ENCODE measurements at regions not wholly inside any gene's neighbourhood (a gene's known extent, or its start where the extent isn't known, plus 50 kb on each side); places are given as distances from the start of the nearest gene placed in this dataset.
A peak's percentile ranks its signal among the peaks of the same experiment; 100 is the strongest.

DNA sequence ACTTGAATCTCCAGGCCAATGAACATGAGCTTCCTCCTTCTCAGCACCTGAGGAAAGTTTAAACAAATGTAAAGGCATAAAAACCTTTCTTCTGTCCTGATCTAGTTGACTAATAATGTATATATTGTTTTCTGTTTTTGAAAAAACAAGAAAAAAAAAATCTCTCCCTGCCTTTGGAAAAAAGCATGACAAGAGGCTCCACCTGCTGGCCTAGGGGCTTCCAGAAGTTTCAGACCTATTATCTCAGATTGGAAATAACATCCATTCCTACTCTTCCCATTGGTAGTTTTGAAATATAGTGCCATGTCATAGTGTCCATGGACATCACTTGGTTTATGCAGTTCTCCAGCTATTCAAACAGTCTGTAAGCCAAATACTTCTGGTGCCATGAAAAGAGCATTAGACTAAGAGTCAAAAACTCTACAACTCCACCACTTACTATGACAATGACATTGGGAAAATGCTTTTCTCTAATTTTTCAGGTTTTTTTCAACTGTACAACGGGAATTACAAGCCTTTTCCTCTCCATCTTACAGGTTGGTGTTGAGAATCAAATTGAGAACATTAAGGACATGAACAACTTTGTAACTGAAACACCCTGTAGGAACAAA, 409.6 kb upstream of the MPDZ start:
- peaks cover 3 to 4% of the 10 kb centered on the region in 2 donors for H3K4me1 ChIP-seq (ENCODE audit: control insufficient read depth in 1 of 2, low read depth in 2 of 2)
- H3K27me3 ChIP-seq (replicated peaks; ENCODE audit: insufficient read depth): no peaks in the 10 kb centered on the region
- H3K27ac ChIP-seq: no peak overlapping the region
- H3K4me3 ChIP-seq: no peak overlapping the region
- DNase-seq (ENCODE audit: low spot score): no peak
- TF ChIP-seq, protein P1, sequence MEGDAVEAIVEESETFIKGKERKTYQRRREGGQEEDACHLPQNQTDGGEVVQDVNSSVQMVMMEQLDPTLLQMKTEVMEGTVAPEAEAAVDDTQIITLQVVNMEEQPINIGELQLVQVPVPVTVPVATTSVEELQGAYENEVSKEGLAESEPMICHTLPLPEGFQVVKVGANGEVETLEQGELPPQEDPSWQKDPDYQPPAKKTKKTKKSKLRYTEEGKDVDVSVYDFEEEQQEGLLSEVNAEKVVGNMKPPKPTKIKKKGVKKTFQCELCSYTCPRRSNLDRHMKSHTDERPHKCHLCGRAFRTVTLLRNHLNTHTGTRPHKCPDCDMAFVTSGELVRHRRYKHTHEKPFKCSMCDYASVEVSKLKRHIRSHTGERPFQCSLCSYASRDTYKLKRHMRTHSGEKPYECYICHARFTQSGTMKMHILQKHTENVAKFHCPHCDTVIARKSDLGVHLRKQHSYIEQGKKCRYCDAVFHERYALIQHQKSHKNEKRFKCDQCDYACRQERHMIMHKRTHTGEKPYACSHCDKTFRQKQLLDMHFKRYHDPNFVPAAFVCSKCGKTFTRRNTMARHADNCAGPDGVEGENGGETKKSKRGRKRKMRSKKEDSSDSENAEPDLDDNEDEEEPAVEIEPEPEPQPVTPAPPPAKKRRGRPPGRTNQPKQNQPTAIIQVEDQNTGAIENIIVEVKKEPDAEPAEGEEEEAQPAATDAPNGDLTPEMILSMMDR (IDR thresholded peaks at IDR 0.05): peak; percentile 33
- H3K9me3 ChIP-seq: no peaks in the 10 kb centered on the region
- no peaks in the 10 kb centered on the region for H3K36me3 ChIP-seq
- ATAC-seq (ENCODE audit: insufficient number of reproducible peaks, low FRiP score, low read depth): no peak

DNA sequence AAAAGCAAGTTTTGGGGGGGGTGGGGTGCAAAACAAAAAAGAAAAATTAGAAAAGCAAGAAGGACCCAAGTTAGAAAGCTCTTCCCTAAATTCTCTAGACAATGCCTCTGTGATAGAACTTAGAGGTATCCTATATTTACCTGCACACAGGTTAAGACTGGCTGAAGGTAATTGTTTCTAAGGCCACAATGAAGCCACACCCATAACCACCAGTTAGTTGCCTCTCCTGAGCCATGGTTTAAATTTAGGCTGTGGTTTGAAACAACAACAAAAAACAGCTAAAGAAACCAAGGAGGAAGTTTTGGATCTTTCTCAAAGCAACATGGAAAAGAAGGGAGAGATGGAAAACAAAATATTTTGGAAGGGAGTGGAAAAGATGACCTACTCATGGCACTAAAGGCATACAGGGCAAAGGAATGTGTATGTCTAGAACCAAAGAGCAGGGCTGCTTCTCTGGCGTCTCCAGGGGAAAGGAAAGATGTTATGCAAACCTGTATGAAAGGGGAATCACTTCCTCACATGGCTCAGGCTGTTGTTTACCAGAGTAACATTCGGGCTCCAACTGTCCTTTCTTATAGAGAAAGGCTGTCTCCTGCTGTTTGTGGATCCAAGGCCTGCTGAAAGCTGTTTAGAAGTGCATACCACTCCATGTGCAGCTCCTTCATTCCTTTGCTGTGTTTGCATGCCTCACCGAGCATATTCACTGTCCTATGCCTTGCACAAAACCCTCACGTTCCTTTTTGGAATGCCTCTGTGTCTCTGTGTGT, 408.9 kb upstream of the MPDZ start:
- Histone ChIP-seq H3K9me3 (no peaks in the 10 kb centered on the region), H3K4me1 (ENCODE audit: control insufficient read depth in 1 of 2, low read depth in 2 of 2) (peaks cover 3 to 4% of the 10 kb centered on the region in 2 donors), H3K27me3 (replicated peaks; ENCODE audit: insufficient read depth) (no peaks in the 10 kb centered on the region), H3K4me3 (no peak overlapping the region), H3K27ac (no peak overlapping the region), H3K36me3 (no peaks in the 10 kb centered on the region)
- ATAC-seq (ENCODE audit: insufficient number of reproducible peaks, low FRiP score, low read depth): no peak
- DNase-seq (ENCODE audit: low spot score): no peak
- TF ChIP-seq, protein P1 (IDR thresholded peaks at IDR 0.05): no peak

DNA sequence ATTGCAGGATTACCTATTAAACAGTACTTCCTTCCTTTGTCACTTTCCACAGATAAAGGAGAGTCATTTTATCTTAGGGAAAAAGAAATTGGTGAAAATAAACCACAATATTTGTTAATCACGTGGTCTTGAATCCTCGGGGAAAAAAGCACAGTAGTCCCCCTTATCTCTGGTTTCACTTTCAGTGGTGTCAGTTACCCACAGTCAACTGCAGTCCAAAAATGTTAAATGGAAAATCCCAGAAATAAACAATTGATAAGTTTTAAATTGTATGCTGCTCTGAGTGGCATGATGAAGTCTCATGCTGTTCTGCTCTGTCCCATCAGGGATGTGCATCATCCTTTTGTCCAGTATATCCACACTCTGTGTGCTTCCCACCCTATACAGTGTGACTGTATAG, 405.2 kb upstream of the MPDZ start:
- Histone ChIP-seq H3K9me3 (no peaks in the 10 kb centered on the region), H3K27me3 (replicated peaks; ENCODE audit: insufficient read depth) (no peaks in the 10 kb centered on the region), H3K36me3 (no peaks in the 10 kb centered on the region), H3K27ac (no peak overlapping the region), H3K4me3 (no peak overlapping the region), H3K4me1 (ENCODE audit: control insufficient read depth in 1 of 2, low read depth in 2 of 2) (peaks cover 1 to 3% of the 10 kb centered on the region in 2 donors)
- TF ChIP-seq, protein P1 (IDR thresholded peaks at IDR 0.05): no peak
- ATAC-seq (ENCODE audit: insufficient number of reproducible peaks, low FRiP score, low read depth): no peak
- DNase-seq (ENCODE audit: low spot score): no peak

DNA sequence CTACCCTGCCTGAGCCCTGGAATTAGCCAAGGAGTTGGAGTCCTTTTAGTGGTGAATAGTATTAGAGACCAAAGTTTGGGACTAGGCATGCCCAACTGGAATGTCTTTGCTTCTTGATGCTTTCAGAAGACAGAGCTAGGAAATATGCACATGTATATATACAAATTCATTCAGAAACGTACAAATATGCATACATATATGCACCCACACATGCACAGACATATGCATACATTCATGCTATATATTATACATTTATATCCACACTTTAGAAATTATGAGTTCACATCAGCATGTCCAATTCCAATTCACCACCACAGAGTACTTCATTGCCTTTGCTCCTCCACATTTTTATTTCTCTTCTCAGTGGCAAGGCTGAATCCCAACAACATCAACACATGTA, 398.3 kb upstream of the MPDZ start:
- H3K9me3 ChIP-seq: no peaks in the 10 kb centered on the region

DNA sequence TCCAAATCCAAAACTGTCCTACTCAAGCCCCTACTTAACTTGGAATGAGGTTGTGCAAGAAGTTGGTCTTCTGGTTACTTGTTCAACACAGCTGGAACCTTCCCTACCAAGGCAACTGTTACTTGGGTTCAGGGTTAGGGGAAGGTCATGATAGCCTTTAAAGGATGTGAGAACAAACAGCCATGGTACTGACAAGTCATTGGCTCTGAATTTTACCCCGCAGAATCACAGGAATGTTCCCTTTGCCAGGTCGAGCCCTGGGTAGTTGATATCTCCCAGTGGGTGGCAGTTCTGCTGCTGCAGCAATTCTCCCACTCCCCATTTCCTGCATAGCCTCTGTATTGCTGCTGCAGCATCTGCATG, 396.1 kb upstream of the MPDZ start:
- Histone ChIP-seq H3K27me3 (replicated peaks; ENCODE audit: insufficient read depth) (no peaks in the 10 kb centered on the region), H3K27ac (no peak overlapping the region), H3K36me3 (no peaks in the 10 kb centered on the region)

More for the DNA sequence above, 398.3 kb upstream of the MPDZ start:
- DNase-seq (ENCODE audit: low spot score): no peak
- H3K27ac ChIP-seq: no peak overlapping the region
- H3K4me3 ChIP-seq: no peak overlapping the region
- H3K36me3 ChIP-seq: no peaks in the 10 kb centered on the region
- H3K27me3 ChIP-seq (replicated peaks; ENCODE audit: insufficient read depth): no peaks in the 10 kb centered on the region
- no peaks in the 10 kb centered on the region for H3K4me1 ChIP-seq (ENCODE audit: control insufficient read depth in 1 of 2, low read depth in 2 of 2)
- ATAC-seq (ENCODE audit: insufficient number of reproducible peaks, low FRiP score, low read depth): no peak
- TF ChIP-seq, protein P1 (IDR thresholded peaks at IDR 0.05): no peak

More for the DNA sequence above, 396.1 kb upstream of the MPDZ start:
- DNase-seq (ENCODE audit: low spot score) (no peak), ATAC-seq (ENCODE audit: insufficient number of reproducible peaks, low FRiP score, low read depth) (no peak)
- TF ChIP-seq, protein P1 (IDR thresholded peaks at IDR 0.05): no peak
- Histone ChIP-seq H3K4me1 (ENCODE audit: control insufficient read depth in 1 of 2, low read depth in 2 of 2) (no peaks in the 10 kb centered on the region), H3K4me3 (no peak overlapping the region), H3K9me3 (no peaks in the 10 kb centered on the region)

All from thoracic aorta (tissue), 2 donors.